Lower leg skin (tissue), 3 donors: ENCODE measurements at regions not wholly inside any gene's neighbourhood (a gene's known extent, or its start where the extent isn't known, plus 50 kb on each side); places are given as distances from the start of the nearest gene placed in this dataset.

Experiments
- CTCF ChIP-seq, 3 donors: fragments of 450-650 bp; IDR thresholded peaks; one replicate each; pipeline ENCODE4 v1.5.1; 2016; ENCODE audit warnings: antibody characterized with exemption in 3 of 3, mild to moderate bottlenecking in 3 of 3, moderate library complexity in 2 of 3
- POLR2A ChIP-seq, 2 donors: fragments of 450-650 bp; IDR thresholded peaks; one replicate each; pipeline ENCODE4 v1.6.1; 2016 to 2017; ENCODE audit warnings: antibody characterized with exemption in 2 of 2, mild to moderate bottlenecking in 1 of 2, moderate library complexity in 1 of 2

GRCh38 chr14:54038724-54039123 is 82.1 kb upstream of the BMP4 start:
- no peak for TF ChIP-seq CTCF (IDR thresholded peaks at IDR 0.05)
- TF ChIP-seq POLR2A (IDR thresholded peaks at IDR 0.05) = no peak
